GM21528 (cell line): ENCODE measurements at regions not wholly inside any gene's neighbourhood (a gene's known extent, or its start where the extent isn't known, plus 50 kb on each side); places are given as distances from the start of the nearest gene placed in this dataset.
"Not testable (repeated sequence)": the region's sequence is repeated elsewhere in the genome, so short reads cannot be mapped to it uniquely, and the experiment has no call there.

Experiments
- ATAC-seq: cut with Tn5 transposase; IDR thresholded peaks from one replicate; pipeline ENCODE4 v1.9.1; 2021; ENCODE audit warnings: mild to moderate bottlenecking, moderate library complexity; ENCODE audit not compliant: unreplicated experiment, low FRiP score

DNA sequence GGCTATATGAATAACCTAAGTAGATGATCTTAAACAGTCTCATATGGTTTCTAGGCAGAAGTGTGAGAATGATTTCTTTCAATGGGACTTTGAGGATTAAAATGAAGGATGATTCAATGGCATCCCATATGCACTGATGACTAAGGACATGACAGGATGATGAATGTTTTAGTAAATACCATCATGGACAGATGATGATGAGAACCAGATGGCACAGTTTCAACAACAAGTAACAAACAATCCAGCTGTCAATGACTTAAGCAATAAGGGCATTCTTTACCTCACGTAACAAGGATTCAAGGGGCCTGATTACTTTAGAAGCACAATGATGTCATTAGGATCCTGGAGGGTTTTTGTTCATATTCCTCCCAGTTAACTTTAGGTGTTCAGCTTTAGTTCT lies 2678.4 kb downstream of the PCDH9 start:
- ATAC-seq = no peak

DNA sequence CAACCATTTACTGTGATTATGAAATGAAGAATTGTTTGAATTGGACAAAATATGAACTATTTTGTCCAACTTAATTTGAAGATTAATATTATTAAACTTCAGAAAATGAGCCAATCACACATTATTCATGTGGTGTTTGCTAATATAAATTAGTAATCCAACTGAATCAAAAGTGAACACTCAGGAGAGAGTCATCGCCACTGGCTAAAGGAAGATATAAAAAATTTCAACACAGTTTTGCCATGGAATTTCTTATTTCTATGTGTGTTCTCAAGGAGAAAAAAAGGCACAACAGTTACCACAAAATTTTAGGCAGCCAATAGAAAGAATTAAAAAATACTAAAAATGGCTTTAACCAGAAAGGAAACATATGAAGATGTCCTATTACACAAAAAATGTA lies 2683.8 kb downstream of the PCDH9 start:
- ATAC-seq = no peak

DNA sequence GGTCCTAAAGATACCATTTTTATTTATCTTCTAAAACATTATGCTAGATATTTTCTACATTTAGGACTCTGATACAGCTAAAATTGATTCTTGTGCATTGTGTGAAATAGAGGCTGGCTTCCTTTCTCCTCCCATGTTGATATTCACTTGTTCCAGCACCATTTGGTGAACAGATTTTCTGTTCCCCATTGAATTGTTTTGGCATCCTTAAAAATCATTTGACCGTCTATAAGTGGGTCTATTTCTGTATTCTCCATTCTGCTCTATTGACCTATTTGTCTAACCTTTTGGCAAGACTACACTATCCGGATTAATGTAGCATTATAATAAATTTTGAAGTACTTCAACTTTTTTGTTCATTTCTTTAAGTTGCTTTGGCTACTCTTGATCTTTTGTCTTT lies 2689.2 kb downstream of the PCDH9 start:
- ATAC-seq = no peak

DNA sequence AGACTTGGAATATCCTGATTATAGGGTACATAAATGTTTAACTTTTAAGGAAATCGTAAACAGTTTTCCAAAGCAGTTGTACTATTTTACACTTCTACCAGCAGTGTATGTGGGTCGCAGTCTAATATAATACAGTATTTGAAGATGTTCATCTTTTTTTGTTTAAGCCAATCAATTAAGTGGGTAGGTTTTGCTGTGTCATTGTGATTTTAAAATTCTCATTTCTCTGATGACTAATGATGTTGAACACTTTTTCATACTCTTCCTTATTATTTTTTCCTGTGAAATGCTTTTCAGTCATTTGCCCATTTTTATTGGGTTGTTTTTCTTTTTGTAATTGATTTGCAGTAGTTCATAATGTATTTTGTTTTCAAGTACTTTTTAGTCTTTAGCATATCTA lies 2689.7 kb downstream of the PCDH9 start:
- no peak for ATAC-seq

DNA sequence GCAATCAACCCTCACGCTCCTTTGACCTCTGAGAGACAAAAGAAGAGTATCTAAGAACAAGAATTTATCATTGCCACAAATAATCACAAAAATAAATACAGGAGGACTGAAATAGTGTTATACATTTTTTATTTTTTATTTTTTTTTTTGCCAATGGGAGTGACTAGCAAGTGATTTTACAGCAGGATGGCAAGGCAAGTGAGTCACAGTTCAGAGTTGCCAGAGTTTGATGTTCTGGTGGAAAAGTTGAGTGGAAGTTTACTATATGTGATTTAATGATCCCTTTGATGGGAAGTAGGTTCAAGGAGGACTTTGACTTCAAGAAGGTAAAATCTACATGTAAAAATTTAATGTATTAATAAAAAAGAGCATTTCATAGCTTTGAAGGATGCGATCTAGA lies 2691.4 kb downstream of the PCDH9 start:
- no peak for ATAC-seq

DNA sequence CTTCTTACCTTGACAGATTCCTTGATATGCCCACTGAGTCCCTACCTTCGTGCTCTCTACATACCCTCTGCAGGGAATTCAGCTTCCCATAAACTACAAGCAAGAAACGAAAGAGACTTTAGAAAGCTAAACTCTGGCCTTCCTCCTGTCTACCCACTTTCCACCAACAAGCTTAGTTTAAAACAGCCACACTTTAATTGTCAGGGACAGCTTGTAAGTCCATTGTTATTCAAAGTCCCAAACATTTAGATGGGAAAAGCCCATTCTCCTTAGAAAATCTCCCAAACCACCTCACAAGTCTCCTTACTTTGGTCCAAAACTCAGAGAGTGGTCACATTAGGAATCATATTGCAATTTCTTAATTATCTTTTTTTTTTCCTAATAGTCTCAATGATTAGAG lies 2695.8 kb downstream of the PCDH9 start:
- no peak for ATAC-seq

DNA sequence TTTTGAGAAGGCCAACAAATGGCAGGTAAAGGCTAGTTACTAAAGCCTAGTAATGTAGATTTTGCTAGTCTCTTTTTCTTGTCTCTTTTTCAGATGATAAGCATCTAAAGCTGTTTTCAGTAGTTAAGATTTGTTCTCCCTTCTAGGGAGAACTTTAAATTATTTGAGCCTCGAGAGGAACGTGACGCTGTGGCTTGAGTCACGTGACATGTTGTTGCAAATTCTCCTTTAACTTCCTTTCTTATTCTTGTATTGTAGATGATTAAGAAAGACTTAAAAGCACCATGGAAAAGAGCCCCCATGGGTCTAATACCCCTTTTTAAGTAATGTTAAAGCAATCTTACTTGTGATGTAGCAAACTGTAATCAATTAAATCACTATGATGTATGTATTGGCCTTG lies 2698.7 kb downstream of the PCDH9 start:
- ATAC-seq = no peak

DNA sequence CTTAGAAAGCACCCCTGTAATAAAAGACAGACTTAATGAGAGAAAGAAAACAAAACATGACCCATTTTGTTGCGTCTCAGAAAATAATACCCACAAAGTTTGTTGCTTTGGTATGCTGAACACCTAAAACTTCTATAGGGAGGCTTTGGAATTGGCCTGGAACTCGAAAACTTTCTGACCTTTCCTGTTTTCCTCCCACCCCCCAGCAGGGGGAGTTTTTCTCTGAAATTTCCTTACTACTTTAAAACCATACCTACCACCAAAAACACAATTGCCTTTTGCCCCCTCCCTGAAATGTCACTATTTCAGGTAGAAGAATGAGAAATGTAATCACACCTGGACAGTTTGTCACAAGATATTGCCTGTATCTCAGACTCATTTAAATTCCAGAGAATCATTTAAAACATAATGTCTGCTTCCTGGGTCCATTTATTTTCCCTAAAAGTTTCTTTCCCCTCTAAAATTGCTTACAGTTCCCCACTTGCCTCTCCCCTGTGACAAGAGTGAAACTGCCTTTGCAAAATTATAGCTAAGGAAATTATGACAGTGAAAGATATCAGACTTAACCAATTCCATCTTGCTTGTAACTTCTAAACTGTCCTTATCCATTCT lies 2700.2 kb downstream of the PCDH9 start:
- no peak for ATAC-seq

DNA sequence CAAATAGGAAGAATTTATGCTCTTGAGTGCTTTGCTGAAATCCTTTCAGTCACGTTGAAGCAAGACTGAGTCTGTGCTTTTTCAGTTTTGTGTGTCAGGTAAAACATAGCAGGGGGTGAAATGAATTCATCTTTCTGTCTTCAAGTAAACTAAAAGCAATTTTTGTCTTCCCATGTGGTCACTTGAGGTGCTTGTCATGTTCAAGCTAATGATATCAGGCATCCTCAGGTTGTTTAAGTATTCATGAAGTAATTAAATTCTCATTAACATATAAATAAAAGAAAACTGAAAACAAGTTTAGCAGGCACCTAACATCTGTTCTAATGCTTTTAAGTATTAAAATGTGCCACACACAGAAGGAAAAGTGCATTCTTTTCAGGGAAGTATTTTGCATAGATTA lies 2701.3 kb downstream of the PCDH9 start:
- ATAC-seq = no peak

DNA sequence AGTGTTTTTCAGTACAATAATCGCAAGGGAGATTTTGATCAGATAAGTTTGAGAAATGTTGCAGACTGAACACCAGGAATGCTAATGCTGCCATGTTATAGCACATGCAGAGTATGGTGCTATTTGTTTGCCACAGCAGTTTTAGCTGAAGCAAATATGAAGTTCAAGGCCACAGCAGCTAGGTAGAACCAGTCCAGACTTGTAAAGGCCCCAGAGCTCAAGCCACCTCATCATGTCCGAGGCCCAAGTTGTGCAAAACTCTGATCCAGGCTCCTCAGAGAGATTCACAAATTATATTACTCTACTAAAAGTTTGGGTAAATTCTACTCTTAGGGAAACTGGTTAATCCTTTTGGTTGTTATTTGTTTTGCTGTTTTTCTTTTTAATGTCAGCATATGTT lies 2702.6 kb downstream of the PCDH9 start:
- ATAC-seq = no peak

DNA sequence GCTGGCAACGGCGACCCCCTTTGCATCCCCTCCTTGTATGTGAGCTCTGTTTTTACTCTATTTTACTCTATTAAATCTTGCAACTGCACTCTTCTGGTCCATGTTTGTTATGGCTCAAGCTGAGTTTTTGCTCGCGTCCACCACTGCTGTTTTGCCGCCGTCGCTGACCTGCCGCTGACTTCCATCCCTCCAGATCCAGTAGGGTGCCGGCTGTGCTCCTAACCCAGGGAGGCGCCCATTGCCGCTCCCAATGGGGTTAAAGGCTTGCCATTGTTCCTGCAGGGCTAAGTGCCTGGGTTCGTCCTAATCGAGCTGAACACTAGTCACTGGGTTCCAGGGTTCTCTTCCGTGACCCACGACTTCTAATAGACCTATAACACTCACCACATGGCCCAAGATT lies 2704.4 kb downstream of the PCDH9 start:
- no peak for ATAC-seq

DNA sequence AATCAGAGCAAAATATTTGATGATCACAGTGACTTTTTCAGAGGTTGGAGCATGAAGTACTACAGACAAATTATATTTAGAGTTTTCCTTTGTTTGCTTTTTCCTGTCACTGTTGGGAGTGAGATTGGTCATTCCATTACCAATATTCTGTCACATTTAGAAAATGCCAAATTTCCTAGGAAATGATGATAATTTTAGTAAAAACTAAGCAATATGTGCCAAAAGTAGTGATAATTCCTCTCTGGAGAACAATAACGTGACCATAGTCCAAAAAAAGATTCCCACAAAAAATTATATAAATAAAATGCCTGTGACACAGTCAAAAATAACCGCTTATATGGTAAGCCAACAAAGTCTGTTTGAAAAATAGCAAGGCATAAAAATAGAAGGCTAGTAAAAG lies 2719.4 kb downstream of the PCDH9 start:
- no peak for ATAC-seq

DNA sequence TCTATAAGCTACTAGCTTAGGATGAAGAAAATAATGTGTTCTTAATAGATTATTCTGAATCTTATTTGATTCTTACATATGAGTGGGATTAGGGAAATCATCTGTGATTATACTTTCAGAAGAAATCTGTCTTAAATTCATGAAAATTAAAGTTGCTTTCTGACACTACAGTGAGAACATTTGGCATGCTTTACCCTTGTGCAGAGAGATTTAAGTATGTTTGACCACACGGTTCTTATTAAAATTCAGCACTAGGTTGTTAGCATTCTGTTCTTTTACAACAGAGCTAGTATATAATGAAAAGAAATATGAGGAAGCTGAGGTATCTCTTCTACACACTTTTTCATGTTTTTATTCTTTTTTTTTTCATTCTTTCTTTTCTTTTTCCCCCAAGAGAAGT lies 2723.9 kb downstream of the PCDH9 start:
- no peak for ATAC-seq

DNA sequence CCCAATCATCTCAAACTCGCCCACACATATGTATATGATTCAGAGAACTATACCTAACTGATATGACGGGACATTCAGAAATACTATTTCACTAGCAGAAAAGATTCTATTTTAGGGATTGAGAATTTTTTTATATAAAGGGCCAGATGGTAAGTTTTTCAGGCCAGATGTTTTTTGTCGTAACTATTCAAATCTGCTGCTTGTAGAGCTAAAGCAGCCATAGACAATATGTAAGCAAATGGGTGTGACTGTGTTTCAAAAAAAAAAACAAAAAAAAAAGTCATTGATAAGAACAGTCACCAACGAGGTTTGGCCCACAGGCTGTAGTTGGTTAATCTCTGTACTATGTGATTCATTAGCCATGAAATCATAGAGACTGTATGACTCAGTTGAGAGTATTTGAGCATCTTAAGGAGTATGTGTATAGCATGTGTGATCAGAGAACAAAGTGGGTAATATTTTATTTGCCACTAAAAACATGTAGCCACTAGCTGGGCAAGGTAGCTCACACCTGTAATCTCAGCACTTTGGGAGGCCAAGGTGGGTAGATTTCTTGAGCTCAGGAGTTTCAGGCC lies 2724.7 kb downstream of the PCDH9 start:
- no peak for ATAC-seq

DNA sequence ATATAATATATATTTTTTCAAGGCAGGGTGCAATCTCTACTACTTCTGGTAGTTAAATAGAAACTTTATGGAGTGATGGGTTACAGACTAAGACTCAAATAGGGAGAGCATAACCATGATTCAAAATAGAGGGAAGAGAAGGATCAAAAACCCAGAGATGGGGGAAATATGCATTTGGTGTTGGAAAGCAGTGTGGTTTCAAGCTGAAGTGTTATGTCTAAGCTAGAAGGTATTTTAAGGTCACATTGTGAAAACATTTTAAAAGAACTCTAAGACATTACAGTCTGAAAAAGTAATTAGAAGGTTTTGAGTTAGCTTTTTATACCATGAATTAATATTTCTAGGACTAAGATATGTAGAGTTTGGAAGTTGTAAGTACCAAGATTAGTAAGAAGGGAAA lies 2741.4 kb downstream of the PCDH9 start:
- no peak for ATAC-seq

DNA sequence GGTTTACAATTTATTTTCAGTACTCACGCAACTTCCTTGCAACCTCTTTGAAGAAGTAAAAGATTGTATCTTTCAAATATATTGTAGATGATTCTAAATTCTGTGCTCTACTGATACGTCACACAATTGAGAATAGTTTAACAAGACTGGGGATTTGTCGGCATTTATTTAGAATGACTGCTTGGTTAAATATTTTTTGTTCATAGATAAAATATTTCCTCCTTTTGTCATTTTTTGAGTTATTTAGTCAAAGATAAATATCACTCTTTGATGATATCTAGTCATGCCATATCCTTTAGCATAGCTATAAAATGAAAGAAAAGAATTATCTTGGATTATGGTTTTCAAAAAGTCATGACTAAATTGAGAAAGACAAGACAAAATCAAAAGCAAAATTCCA lies 2747.8 kb downstream of the PCDH9 start:
- ATAC-seq = no peak

DNA sequence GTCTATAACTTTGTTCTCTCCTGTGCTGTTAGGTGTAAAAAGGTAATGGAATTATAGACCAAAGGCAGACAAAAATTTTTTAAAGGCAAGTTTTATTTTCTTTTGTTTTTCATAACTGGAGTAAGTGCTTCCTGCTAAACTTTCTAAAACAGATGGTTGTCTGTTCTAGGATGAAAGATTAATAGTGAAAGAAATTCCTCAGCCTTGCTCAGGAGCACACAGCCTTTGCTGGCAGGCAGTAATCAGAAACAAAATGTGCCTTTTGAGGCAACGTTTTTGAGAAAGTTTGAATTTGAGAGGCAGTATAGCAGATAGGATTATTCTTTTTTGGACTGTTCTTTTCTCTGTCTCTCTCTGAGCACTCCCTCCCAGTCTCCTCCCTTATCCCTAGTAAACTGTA lies 2749.5 kb downstream of the PCDH9 start:
- ATAC-seq = no peak

DNA sequence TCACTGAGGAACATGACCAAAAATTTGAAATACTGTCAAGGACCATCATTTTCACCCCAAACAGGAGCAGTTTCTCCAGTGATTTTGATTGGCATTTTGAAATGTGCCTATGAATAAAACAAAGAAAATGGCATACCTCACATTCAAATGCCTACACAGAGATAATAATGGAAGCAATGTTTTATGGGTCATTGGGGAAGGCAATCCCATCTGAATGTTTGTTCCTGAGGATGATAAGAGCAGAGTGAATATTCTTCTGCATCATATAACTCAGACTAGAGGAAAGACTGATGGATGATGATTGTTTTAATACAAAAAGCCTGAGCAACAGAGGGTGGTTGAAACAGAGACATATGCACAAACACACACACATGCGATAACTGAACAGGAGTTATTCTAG lies 2749.9 kb downstream of the PCDH9 start:
- ATAC-seq = no peak

DNA sequence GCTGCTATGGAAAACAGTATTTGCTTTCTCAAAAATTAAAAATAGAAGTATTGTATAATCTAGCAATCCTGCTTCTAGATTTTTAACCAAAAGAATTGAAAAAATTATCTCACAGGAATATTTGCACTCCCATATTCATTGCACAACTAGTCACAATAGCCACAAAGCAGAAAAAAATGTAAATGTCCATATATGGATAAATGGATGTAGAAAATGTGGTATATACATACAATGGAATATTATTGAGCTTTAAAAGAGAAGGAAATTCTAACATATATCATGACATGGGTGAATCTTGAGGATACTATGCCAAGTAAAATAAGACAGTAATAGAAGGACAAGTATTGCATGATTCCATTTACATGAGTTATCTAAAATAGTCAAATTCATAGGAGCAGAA lies 2753.0 kb downstream of the PCDH9 start:
- ATAC-seq = no peak

DNA sequence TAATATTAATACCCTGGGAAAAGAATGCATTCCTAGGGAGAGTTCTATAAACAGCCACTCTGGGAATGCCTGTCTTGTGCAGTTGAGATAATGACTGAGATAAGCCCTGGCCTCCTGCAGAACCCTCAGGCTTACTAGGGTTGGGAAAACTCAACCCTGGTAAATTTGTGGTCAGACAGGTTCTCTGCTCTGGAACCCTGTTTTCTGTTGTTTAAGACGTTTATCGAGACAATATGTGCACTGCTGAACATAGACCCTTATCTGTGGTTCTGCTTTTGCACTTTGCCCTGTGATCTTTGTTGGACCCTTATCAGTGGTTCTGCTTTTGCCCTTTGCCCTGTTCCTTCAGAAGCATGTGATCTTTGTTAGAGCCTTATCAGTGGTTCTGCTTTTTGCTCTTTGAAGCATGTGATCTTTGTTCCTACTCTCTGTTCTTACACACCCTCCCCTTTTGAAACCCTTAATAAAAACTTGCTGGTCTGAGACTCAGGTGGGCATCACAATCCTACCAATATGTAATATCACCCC lies 2754.0 kb downstream of the PCDH9 start:
- not testable (repeated sequence) for ATAC-seq

DNA sequence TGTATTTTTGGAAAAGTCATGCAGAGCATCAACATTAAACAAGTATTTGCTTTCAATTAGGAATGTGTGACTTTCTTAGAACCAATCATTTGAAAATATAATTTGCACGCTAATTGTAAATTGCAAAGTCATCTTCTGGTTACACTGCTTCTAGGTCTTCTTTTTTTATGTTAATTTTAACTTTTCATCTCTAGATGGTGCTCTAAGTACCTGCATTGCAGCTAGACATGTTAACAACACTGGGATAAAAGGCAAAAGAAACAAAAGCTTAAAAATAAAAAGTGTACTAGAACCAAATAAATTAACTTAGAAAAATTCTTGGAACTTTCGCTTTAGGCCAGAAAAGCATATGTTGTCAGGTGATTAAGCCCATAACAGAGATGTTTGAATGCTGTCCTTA lies 2758.2 kb downstream of the PCDH9 start:
- no peak for ATAC-seq

DNA sequence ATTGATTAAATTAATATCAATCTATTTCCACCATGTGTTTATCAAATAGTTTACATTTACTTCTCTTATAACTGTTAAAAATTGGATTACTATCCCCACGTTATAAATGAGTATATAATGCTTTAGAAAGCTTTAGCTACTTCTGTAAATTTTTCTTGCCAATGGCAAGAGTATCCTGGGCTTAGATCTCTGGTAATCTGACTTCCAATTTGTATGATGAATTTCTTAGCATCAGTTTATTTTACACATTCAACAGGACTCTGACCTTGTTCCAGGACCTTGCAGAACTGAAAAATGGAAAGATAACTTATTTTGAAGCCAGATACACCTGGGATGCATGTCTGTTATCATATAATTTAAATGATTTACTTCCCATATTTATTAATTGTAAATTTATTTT lies 2759.4 kb downstream of the PCDH9 start:
- ATAC-seq = no peak

DNA sequence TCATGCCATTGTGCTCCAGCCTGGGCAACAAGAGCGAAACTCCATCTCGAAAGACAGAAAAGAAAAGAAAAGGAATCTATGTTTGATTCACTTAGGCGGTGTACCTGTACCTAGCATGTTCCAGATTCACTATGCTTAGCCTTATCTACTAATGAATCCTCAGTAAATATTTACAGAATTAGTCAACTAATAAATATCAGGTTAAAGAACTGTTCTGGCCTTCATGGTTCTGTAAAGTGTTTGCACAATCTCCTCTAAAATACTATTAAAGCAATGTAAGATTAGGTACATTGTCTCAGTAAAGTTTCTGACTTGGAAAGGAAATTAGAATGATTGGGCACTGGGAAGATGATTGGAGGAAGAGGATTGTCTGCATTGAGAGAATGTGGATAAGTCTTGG lies 2770.4 kb downstream of the PCDH9 start:
- no peak for ATAC-seq
